ENCODE measurements at regions not wholly inside any gene's neighbourhood (a gene's known extent, or its start where the extent isn't known, plus 50 kb on each side); places are given as distances from the start of the nearest gene placed in this dataset.

- DNase-seq (ENCODE audit: low read depth, low spot score) (no peak), FAIRE-seq (no peak), ATAC-seq (no peak)
- Histone ChIP-seq H3K27me3 (replicated peaks in 1 of 2; ENCODE audit: control insufficient read depth in 2 of 2, insufficient read depth in 2 of 2, low read length in 1 of 2) (no peaks in the 10 kb centered on the region), H3K36me3 (ENCODE audit: control insufficient read depth in 2 of 2, insufficient read depth in 2 of 2, low read length in 1 of 2) (no peaks in the 10 kb centered on the region), H3K4me3 (no peak overlapping the region), H3K4me2 (ENCODE audit: control insufficient read depth, insufficient read depth) (no peak overlapping the region), H3K4me1 (ENCODE audit: control insufficient read depth, insufficient read depth, low read length) (no peaks in the 10 kb centered on the region), H3K79me2 (ENCODE audit: control insufficient read depth, insufficient read depth, low read length) (no peaks in the 10 kb centered on the region), H3K9ac (ENCODE audit: control insufficient read depth, insufficient read depth, low read length) (no peak overlapping the region), H4K20me1 (ENCODE audit: control insufficient read depth, insufficient read depth) (no peaks in the 10 kb centered on the region), H3K27ac (ENCODE audit: control insufficient read depth, insufficient read depth) (no peak overlapping the region), H3K9me3 (replicated peaks; ENCODE audit: control insufficient read depth, insufficient read depth, low read length) (no peaks in the 10 kb centered on the region), H2AFZ (ENCODE audit: control insufficient read depth, low read depth, low read length) (no peak overlapping the region)
- in situ Hi-C loops (cut with MboI) (no loop called here), intact Hi-C loops (cut with micrococcal nuclease; ENCODE audit: unreplicated experiment) (no loop called here)
- BruUV-seq (replicated peaks): no TSS peak
- ChIA-PET POLR2A (no interaction called here), RAD21 (ENCODE audit: unreplicated experiment) (no interaction called here), SMC1A (ENCODE audit: uncharacterized antibody, unreplicated experiment) (no interaction called here), CTCF (no interaction called here)
- 17% methylated on average over 3 of the region's 3 CpGs for WGBS (ENCODE audit: insufficient coverage, insufficient replicate concordance, low lambda C conversion rate, missing lambda C conversion rate)
- TF ChIP-seq MTA3 (IDR thresholded peaks at IDR 0.05; ENCODE audit: borderline replicate concordance, low read length): no peak
- no peak for TF ChIP-seq NR2C1 (IDR thresholded peaks at IDR 0.05)
- TF ChIP-seq, protein P1, sequence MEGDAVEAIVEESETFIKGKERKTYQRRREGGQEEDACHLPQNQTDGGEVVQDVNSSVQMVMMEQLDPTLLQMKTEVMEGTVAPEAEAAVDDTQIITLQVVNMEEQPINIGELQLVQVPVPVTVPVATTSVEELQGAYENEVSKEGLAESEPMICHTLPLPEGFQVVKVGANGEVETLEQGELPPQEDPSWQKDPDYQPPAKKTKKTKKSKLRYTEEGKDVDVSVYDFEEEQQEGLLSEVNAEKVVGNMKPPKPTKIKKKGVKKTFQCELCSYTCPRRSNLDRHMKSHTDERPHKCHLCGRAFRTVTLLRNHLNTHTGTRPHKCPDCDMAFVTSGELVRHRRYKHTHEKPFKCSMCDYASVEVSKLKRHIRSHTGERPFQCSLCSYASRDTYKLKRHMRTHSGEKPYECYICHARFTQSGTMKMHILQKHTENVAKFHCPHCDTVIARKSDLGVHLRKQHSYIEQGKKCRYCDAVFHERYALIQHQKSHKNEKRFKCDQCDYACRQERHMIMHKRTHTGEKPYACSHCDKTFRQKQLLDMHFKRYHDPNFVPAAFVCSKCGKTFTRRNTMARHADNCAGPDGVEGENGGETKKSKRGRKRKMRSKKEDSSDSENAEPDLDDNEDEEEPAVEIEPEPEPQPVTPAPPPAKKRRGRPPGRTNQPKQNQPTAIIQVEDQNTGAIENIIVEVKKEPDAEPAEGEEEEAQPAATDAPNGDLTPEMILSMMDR (IDR thresholded peaks at IDR 0.05 in 2 of 3, conservative IDR thresholded peaks at IDR 0.05 in 1 of 3; ENCODE audit: control insufficient read depth in 2 of 3, extremely low read depth in 1 of 3, insufficient read depth in 1 of 3, low read depth in 3 of 3, low read length in 3 of 3): no peak
- TF ChIP-seq ZZZ3 (IDR thresholded peaks at IDR 0.05; ENCODE audit: control insufficient read depth, insufficient read length, low read depth): no peak
- no peak for TF ChIP-seq ATF3 (IDR thresholded peaks at IDR 0.05; ENCODE audit: borderline replicate concordance, extremely low read depth, low read depth, low read length)
- no peak for TF ChIP-seq JUND (IDR thresholded peaks at IDR 0.05; ENCODE audit: low read depth, low read length)
- no peak for TF ChIP-seq FOXK2 (IDR thresholded peaks at IDR 0.05)
- no peak for TF ChIP-seq ZNF207 (IDR thresholded peaks at IDR 0.05; ENCODE audit: borderline replicate concordance)
- no peak for TF ChIP-seq PAX8 (IDR thresholded peaks at IDR 0.05)
- TF ChIP-seq SMC3 (IDR thresholded peaks at IDR 0.05; ENCODE audit: borderline replicate concordance, low read length): no peak
- TF ChIP-seq CBFB (IDR thresholded peaks at IDR 0.05; ENCODE audit: low read depth): no peak
- no peak for TF ChIP-seq EGR1 (IDR thresholded peaks at IDR 0.05; ENCODE audit: borderline replicate concordance in 1 of 2, low read depth in 2 of 2, low read length in 2 of 2)
- TF ChIP-seq REST (IDR thresholded peaks at IDR 0.05; ENCODE audit: low read depth, low read length): no peak
- no peak for TF ChIP-seq ZBTB33 (IDR thresholded peaks at IDR 0.05)
- no peak for TF ChIP-seq RELB (IDR thresholded peaks at IDR 0.05; ENCODE audit: low read depth)
Measured at GRCh38 chr21:26776310-26777021, 68.7 kb downstream of the ADAMTS1 start.

All from GM12878 (cell line).